Osteoblast (primary cell): ENCODE measurements at regions not wholly inside any gene's neighbourhood (a gene's known extent, or its start where the extent isn't known, plus 50 kb on each side); places are given as distances from the start of the nearest gene placed in this dataset.

ENCODE experiments used
- DNase-seq: peaks from one replicate; pipeline ENCODE4 v3.0.0; 2011; ENCODE audit warnings: low spot score, mixed read lengths; ENCODE audit not compliant: insufficient read length; ENCODE audit errors: missing footprints
- H2AFZ ChIP-seq: 2 replicates; pipeline ENCODE4 v1.6.0; 2011; ENCODE audit warnings: mild to moderate bottlenecking, low read length
- H3K27ac ChIP-seq: 2 replicates; pipeline ENCODE4 v1.5.1; 2011; ENCODE audit warnings: mild to moderate bottlenecking, low read depth, low read length, moderate library complexity
- H3K27me3 ChIP-seq: 2 replicates; pipeline ENCODE4 v1.6.0; 2012; ENCODE audit warnings: mild to moderate bottlenecking, control low read depth, inconsistent platforms, low read length, moderate library complexity; ENCODE audit not compliant: insufficient read depth
- H3K36me3 ChIP-seq: 2 replicates; pipeline ENCODE4 v1.5.1; 2011; ENCODE audit warnings: mild to moderate bottlenecking, low read length, control low read depth, moderate library complexity; ENCODE audit not compliant: insufficient read depth
- H3K4me1 ChIP-seq: 2 replicates; pipeline ENCODE4 v1.5.1; 2011; ENCODE audit warnings: mild to moderate bottlenecking, low read length, control low read depth, moderate library complexity; ENCODE audit not compliant: insufficient read depth
- H3K4me2 ChIP-seq: 2 replicates; pipeline ENCODE4 v1.6.0; 2011; ENCODE audit warnings: mild to moderate bottlenecking, low read length; ENCODE audit not compliant: insufficient read depth
- H3K4me3 ChIP-seq: fragments of 200-600 bp; sonication (generic); 3 replicates; pipeline ENCODE4 v1.5.1; 2012; ENCODE audit warnings: mild to moderate bottlenecking, low read length, inconsistent platforms; ENCODE audit not compliant: insufficient read depth
- H3K79me2 ChIP-seq: 2 replicates; pipeline ENCODE4 v1.6.0; 2012; ENCODE audit warnings: mild to moderate bottlenecking, low read length, control low read depth, inconsistent platforms; ENCODE audit not compliant: insufficient read depth
- H3K9me3 ChIP-seq: 2 replicates; pipeline ENCODE4 v1.5.1; 2011; ENCODE audit warnings: low read depth, low read length, control low read depth
- H4K20me1 ChIP-seq: 2 replicates; pipeline ENCODE4 v1.6.0; 2012; ENCODE audit warnings: mild to moderate bottlenecking, low read length, control low read depth; ENCODE audit not compliant: insufficient read depth
- CTCF ChIP-seq: IDR thresholded peaks from 2 replicates; pipeline ENCODE4 v1.5.1; 2011; ENCODE audit warnings: mild to moderate bottlenecking, low read depth, low read length, moderate library complexity; ENCODE audit errors: extremely low read depth

DNA sequence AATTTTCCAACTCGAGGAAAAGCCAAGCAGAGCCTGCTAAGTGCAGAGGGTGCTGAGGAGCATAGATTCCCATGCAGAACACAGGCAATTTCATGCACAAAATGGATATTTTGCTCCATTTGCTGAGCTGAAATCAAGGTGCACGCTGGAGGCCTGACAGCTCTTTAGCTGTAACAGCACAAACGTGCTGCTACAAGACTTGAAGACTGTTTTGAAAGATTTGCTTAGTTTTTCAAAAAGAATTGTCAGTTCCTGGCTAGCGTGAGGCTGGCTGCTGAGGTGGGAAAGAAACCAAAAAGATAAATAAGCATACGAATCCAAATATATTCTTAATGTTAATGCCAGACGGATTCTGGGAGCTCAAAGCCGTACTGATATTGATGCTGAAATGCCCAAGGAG is 309.0 kb upstream of the MAF start:
- TF ChIP-seq CTCF, result no peak
- no peaks in the 10 kb centered on the region for H3K9me3 ChIP-seq
- no peak for DNase-seq
- H3K4me2 ChIP-seq, result no peak overlapping the region
- H3K27ac ChIP-seq, result no peak overlapping the region
- no peaks in the 10 kb centered on the region for H3K27me3 ChIP-seq
- H2AFZ ChIP-seq, result no peak overlapping the region
- no peaks in the 10 kb centered on the region for H3K36me3 ChIP-seq
- no peaks in the 10 kb centered on the region for H3K79me2 ChIP-seq
- H4K20me1 ChIP-seq, result no peaks in the 10 kb centered on the region
- H3K4me1 ChIP-seq, result no peaks in the 10 kb centered on the region
- no peak overlapping the region for H3K4me3 ChIP-seq

DNA sequence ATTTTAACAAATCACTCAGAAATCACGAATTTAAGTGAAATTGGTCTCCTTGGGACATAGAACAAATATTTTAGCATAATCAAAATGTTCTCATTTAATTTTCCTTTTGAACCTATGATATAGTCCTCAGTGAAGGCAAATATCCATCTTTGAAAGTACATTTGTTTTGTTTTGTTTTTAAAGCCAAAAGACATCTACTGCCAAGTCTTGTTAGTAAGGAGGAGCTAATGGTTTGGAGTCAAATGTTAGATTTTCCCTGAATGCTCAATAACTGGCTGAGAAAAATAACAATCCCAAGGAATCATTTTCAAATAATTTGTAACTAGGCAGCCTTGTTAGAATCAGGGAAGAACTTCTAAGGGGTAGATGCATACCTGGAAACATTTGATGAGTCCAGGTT is 302.9 kb upstream of the MAF start:
- Histone ChIP-seq H3K4me1 (peaks cover 2% of the 10 kb centered on the region), H3K4me3 (no peak overlapping the region), H3K4me2 (no peak overlapping the region), H3K9me3 (no peaks in the 10 kb centered on the region), H4K20me1 (no peaks in the 10 kb centered on the region), H3K79me2 (no peaks in the 10 kb centered on the region), H3K27ac (no peak overlapping the region), H3K36me3 (no peaks in the 10 kb centered on the region), H3K27me3 (no peaks in the 10 kb centered on the region), H2AFZ (no peak overlapping the region)
- DNase-seq, result no peak
- TF ChIP-seq CTCF, result no peak

- Histone ChIP-seq H3K4me1 (peaks cover 10% of the 10 kb centered on the region), H3K27me3 (no peaks in the 10 kb centered on the region), H3K4me3 (no peak overlapping the region), H3K27ac (no peak overlapping the region), H3K79me2 (no peaks in the 10 kb centered on the region), H3K4me2 (no peak overlapping the region), H3K9me3 (no peaks in the 10 kb centered on the region), H4K20me1 (no peaks in the 10 kb centered on the region), H3K36me3 (no peaks in the 10 kb centered on the region), H2AFZ (no peak overlapping the region)
- no peak for DNase-seq
- no peak for TF ChIP-seq CTCF
Measured at GRCh38 chr16:79902351-79902750, 301.8 kb upstream of the MAF start.

- H3K27ac ChIP-seq, result no peak overlapping the region
- H3K4me1 ChIP-seq, result peaks cover 10% of the 10 kb centered on the region
- H3K27me3 ChIP-seq, result no peaks in the 10 kb centered on the region
- no peak overlapping the region for H3K4me2 ChIP-seq
- H4K20me1 ChIP-seq, result no peaks in the 10 kb centered on the region
- no peaks in the 10 kb centered on the region for H3K36me3 ChIP-seq
- no peaks in the 10 kb centered on the region for H3K9me3 ChIP-seq
- no peaks in the 10 kb centered on the region for H3K79me2 ChIP-seq
- no peak overlapping the region for H3K4me3 ChIP-seq
- H2AFZ ChIP-seq, result no peak overlapping the region
- no peak for TF ChIP-seq CTCF
- DNase-seq, result no peak
Measured at GRCh38 chr16:79901522-79901921, 301.0 kb upstream of the MAF start.
